ENCODE measurements at regions not wholly inside any gene's neighbourhood (a gene's known extent, or its start where the extent isn't known, plus 50 kb on each side); places are given as distances from the start of the nearest gene placed in this dataset.

DNA sequence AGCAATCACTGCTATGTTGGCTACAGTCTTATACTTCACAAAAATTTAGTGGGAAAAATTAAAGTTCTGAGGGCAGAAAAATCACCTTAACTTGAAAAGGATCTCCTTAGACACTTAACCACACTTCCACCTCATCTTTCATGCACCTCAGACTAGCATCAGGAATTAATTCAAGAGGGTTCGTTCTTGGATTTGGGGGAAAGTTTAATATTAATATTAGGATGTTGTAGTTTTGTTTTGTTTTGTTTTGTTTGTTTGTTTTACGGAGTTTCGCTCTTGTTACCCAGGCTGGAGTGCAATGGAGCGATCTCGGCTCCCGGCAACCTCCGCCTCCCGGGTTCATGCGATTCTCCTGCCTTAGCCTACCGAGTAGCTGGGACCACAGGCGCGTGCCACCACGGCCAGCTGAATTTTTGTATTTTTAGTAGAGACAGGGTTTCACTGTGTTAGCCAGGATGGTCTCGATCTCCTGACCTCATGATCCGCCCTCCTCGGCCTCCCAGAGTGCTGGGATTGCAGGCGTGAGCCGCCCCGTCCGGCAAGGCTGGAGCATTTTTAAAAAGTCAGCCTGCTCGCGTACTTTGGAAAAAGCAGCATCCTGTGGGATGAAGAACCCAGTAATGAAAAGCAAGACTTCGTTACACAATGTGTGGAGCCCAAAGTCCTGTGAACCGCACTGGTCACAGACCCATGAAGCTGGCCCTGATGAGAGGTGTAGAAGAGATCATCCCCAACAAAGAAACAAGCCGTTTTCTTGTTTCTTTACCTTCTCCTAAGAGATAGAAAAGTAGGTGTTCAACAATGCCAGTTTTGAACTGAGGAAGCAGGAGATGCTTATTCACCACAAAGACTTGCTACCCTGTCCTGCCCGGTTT lies 194.9 kb downstream of the GPX5 start:
- H3K9me3 ChIP-seq (ENCODE audit: control insufficient read depth in 2 of 3, insufficient read depth in 1 of 3, low read length in 3 of 3), result no peaks in the 10 kb centered on the region
- H3K4me1 ChIP-seq (ENCODE audit: control insufficient read depth in 2 of 3, insufficient read depth in 2 of 3, low read depth in 1 of 3, low read length in 3 of 3), result no peaks in the 10 kb centered on the region
- no peak for DNase-seq
- intact Hi-C loops (cut with DNase I), result no loop called here
- FAIRE-seq, result no peak
- TF ChIP-seq, protein P1, sequence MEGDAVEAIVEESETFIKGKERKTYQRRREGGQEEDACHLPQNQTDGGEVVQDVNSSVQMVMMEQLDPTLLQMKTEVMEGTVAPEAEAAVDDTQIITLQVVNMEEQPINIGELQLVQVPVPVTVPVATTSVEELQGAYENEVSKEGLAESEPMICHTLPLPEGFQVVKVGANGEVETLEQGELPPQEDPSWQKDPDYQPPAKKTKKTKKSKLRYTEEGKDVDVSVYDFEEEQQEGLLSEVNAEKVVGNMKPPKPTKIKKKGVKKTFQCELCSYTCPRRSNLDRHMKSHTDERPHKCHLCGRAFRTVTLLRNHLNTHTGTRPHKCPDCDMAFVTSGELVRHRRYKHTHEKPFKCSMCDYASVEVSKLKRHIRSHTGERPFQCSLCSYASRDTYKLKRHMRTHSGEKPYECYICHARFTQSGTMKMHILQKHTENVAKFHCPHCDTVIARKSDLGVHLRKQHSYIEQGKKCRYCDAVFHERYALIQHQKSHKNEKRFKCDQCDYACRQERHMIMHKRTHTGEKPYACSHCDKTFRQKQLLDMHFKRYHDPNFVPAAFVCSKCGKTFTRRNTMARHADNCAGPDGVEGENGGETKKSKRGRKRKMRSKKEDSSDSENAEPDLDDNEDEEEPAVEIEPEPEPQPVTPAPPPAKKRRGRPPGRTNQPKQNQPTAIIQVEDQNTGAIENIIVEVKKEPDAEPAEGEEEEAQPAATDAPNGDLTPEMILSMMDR (IDR thresholded peaks at IDR 0.05; ENCODE audit: borderline replicate concordance, extremely low read depth, insufficient read depth), result no peak
- H3K27me3 ChIP-seq (ENCODE audit: control insufficient read depth, insufficient read depth, low read length), result peaks cover 6% of the 10 kb centered on the region
- H3K36me3 ChIP-seq (ENCODE audit: control insufficient read depth in 2 of 3, insufficient read depth in 3 of 3, low read length in 3 of 3), result no peaks in the 10 kb centered on the region
- H3K4me3 ChIP-seq (ENCODE audit: low read length in 3 of 3), result no peak overlapping the region
- H3K9ac ChIP-seq (ENCODE audit: low read length in 3 of 3), result no peak overlapping the region
- no peak overlapping the region for H3K27ac ChIP-seq (ENCODE audit: low read depth in 2 of 2, low read length in 2 of 2)

DNA sequence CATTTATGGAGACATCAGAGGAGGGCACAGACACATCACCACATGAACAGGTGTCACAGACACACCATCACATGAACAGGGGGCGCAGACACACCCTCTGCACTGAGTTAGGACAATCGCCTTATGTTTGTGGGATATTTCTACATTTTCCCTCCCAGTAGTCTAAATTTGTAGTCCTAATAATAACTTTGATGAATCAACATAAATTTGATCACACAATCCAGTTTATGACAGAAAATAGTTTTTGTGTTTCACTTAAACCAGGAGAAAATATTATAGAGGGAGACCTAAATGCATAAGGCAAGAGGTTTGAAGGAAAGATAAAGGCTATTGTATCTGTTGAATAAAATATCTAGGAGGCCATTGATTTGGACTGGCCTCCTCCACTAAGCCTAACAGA lies 195.7 kb downstream of the GPX5 start:
- no peak for FAIRE-seq

DNA sequence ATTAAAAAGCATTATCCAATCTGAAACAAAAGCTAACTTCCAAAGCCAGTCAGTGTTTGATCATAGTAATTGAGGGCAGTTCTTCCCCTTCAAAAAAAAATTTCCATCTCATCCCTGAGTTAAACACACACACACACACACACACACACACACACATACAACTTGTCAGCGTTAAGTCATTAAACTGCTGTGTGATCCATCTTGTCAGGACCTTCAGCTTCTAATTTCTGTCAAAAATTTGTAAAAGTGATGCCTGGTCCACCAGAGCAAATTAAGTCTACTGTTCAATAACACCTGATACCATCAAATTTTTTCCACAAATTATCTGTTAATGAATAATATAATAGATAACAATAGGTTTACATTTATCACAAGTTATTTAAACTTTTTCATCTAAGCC lies 198.7 kb downstream of the GPX5 start:
- Histone ChIP-seq H3K27me3 (ENCODE audit: control insufficient read depth, insufficient read depth, low read length) (peaks cover 17% of the 10 kb centered on the region), H3K9ac (ENCODE audit: low read length in 3 of 3) (no peak overlapping the region), H3K27ac (ENCODE audit: low read depth in 2 of 2, low read length in 2 of 2) (no peak overlapping the region), H3K36me3 (ENCODE audit: control insufficient read depth in 2 of 3, insufficient read depth in 3 of 3, low read length in 3 of 3) (no peaks in the 10 kb centered on the region), H3K4me3 (ENCODE audit: low read length in 3 of 3) (no peak overlapping the region), H3K9me3 (ENCODE audit: control insufficient read depth in 2 of 3, insufficient read depth in 1 of 3, low read length in 3 of 3) (no peaks in the 10 kb centered on the region), H3K4me1 (ENCODE audit: control insufficient read depth in 2 of 3, insufficient read depth in 2 of 3, low read depth in 1 of 3, low read length in 3 of 3) (no peaks in the 10 kb centered on the region)
- DNase-seq, result no peak
- TF ChIP-seq, protein P1 (IDR thresholded peaks at IDR 0.05; ENCODE audit: borderline replicate concordance, extremely low read depth, insufficient read depth), result no peak
- intact Hi-C loops (cut with DNase I), result no loop called here
- no peak for FAIRE-seq

More for the DNA sequence above, 195.7 kb downstream of the GPX5 start:
- TF ChIP-seq, protein P1 (IDR thresholded peaks at IDR 0.05; ENCODE audit: borderline replicate concordance, extremely low read depth, insufficient read depth), result no peak
- Histone ChIP-seq H3K27ac (ENCODE audit: low read depth in 2 of 2, low read length in 2 of 2) (no peak overlapping the region), H3K36me3 (ENCODE audit: control insufficient read depth in 2 of 3, insufficient read depth in 3 of 3, low read length in 3 of 3) (no peaks in the 10 kb centered on the region), H3K9me3 (ENCODE audit: control insufficient read depth in 2 of 3, insufficient read depth in 1 of 3, low read length in 3 of 3) (no peaks in the 10 kb centered on the region), H3K27me3 (ENCODE audit: control insufficient read depth, insufficient read depth, low read length) (peaks cover 8% of the 10 kb centered on the region), H3K4me1 (ENCODE audit: control insufficient read depth in 2 of 3, insufficient read depth in 2 of 3, low read depth in 1 of 3, low read length in 3 of 3) (no peaks in the 10 kb centered on the region), H3K4me3 (ENCODE audit: low read length in 3 of 3) (no peak overlapping the region), H3K9ac (ENCODE audit: low read length in 3 of 3) (no peak overlapping the region)
- no peak for DNase-seq
- intact Hi-C loops (cut with DNase I), result no loop called here

Data from kidney (tissue), 13 donors.